Endodermal cell (in vitro differentiated cells): ENCODE measurements at regions not wholly inside any gene's neighbourhood (a gene's known extent, or its start where the extent isn't known, plus 50 kb on each side); places are given as distances from the start of the nearest gene placed in this dataset.

Experiments used
- DNase-seq: peaks from one replicate; pipeline ENCODE4 v3.0.0-alpha.2; 2017
- H3K27ac ChIP-seq: 2 replicates; pipeline ENCODE4 v1.5.1; 2013; ENCODE audit warnings: mild to moderate bottlenecking, low read depth, low read length, moderate library complexity
- H3K27me3 ChIP-seq: 2 replicates; pipeline ENCODE4 v1.6.1; 2013; ENCODE audit warnings: mild to moderate bottlenecking, low read length, moderate library complexity; ENCODE audit not compliant: insufficient read depth, control insufficient read depth, poor library complexity, severe bottlenecking
- H3K36me3 ChIP-seq: 2 replicates; pipeline ENCODE4 v1.7.0; 2013; ENCODE audit warnings: mild to moderate bottlenecking, low read length, moderate library complexity; ENCODE audit not compliant: control insufficient read depth, insufficient read depth
- H3K4me1 ChIP-seq: one replicate; pipeline ENCODE4 v1.7.0; 2013; ENCODE audit warnings: low read length; ENCODE audit not compliant: control insufficient read depth, insufficient read depth
- H3K4me3 ChIP-seq: 2 replicates; pipeline ENCODE4 v1.5.1; 2013; ENCODE audit warnings: mild to moderate bottlenecking, low read length, moderate library complexity
- H3K9ac ChIP-seq: 2 replicates; pipeline ENCODE4 v1.6.1; 2013; ENCODE audit warnings: mild to moderate bottlenecking, low read length, moderate library complexity; ENCODE audit not compliant: poor library complexity, severe bottlenecking; ENCODE audit errors: extremely low read depth
- H3K9me3 ChIP-seq: 2 replicates; pipeline ENCODE4 v1.6.1; 2013; ENCODE audit warnings: mild to moderate bottlenecking, low read length, moderate library complexity; ENCODE audit not compliant: control insufficient read depth
- H3K27ac Mint-ChIP-seq: 2 replicates; pipeline ENCODE4 v1.8.0; 2020; ENCODE audit warnings: mixed read lengths
- H3K27me3 Mint-ChIP-seq: 2 replicates; pipeline ENCODE4 v1.8.0; 2021; ENCODE audit warnings: mild to moderate bottlenecking, mixed read lengths; ENCODE audit not compliant: insufficient read depth
- H3K36me3 Mint-ChIP-seq: 2 replicates; pipeline ENCODE4 v1.8.0; 2020; ENCODE audit warnings: low read depth, mixed read lengths
- H3K4me1 Mint-ChIP-seq: 2 replicates; pipeline ENCODE4 v1.8.0; 2020; ENCODE audit warnings: mixed read lengths
- H3K4me3 Mint-ChIP-seq: 2 replicates; pipeline ENCODE4 v1.8.0; 2020; ENCODE audit warnings: mild to moderate bottlenecking, moderate library complexity, mixed read lengths
- H3K9me3 Mint-ChIP-seq: 2 replicates; pipeline ENCODE4 v1.8.0; 2020; ENCODE audit warnings: mild to moderate bottlenecking, mixed read lengths
- WGBS, 2 experiments: methylation state at CpG; one replicate each; pipeline versions ENCODE4 v1.1.5 to v1.1.7; 2013; ENCODE audit warnings: missing lambda C conversion rate in 2 of 2, mixed read lengths in 1 of 2; ENCODE audit not compliant: insufficient coverage in 1 of 2, insufficient read length in 1 of 2; 5-methylcytosine and 5-hydroxymethylcytosine counted together
- TF ChIP-seq, protein P1 (sequence below): fragments of 200-600 bp; sonication (generic); conservative IDR thresholded peaks from 2 replicates; pipeline ENCODE4 v1.5.0; 2021; ENCODE audit warnings: antibody characterized with exemption, mild to moderate bottlenecking

GRCh38 chr1:115527746-115528145 is 114.0 kb upstream of the VANGL1 start:
- Mint-ChIP-seq H3K36me3 (no peaks in the 10 kb centered on the region), H3K9me3 (peaks cover 3% of the 10 kb centered on the region), H3K4me3 (no peak overlapping the region), H3K27ac (no peak overlapping the region), H3K4me1 (peaks cover 51% of the 10 kb centered on the region), H3K27me3 (no peaks in the 10 kb centered on the region)
- H3K36me3 ChIP-seq, result no peaks in the 10 kb centered on the region
- TF ChIP-seq, protein P1, sequence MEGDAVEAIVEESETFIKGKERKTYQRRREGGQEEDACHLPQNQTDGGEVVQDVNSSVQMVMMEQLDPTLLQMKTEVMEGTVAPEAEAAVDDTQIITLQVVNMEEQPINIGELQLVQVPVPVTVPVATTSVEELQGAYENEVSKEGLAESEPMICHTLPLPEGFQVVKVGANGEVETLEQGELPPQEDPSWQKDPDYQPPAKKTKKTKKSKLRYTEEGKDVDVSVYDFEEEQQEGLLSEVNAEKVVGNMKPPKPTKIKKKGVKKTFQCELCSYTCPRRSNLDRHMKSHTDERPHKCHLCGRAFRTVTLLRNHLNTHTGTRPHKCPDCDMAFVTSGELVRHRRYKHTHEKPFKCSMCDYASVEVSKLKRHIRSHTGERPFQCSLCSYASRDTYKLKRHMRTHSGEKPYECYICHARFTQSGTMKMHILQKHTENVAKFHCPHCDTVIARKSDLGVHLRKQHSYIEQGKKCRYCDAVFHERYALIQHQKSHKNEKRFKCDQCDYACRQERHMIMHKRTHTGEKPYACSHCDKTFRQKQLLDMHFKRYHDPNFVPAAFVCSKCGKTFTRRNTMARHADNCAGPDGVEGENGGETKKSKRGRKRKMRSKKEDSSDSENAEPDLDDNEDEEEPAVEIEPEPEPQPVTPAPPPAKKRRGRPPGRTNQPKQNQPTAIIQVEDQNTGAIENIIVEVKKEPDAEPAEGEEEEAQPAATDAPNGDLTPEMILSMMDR, result no peak
- H3K9ac ChIP-seq, result no peak overlapping the region
- DNase-seq, result no peak
- H3K9me3 ChIP-seq, result peaks cover 6% of the 10 kb centered on the region
- H3K27ac ChIP-seq, result no peak overlapping the region
- H3K27me3 ChIP-seq, result no peaks in the 10 kb centered on the region
- H3K4me3 ChIP-seq, result no peak overlapping the region
- H3K4me1 ChIP-seq, result peaks cover 18% of the 10 kb centered on the region
- WGBS, 2 experiments, result 90 to 93% methylated on average over 4 to 5 of the region's 5 CpGs

- H3K27me3 Mint-ChIP-seq, result no peaks in the 10 kb centered on the region
- TF ChIP-seq, protein P1, result no peak
- Histone ChIP-seq H3K4me3 (no peak overlapping the region), H3K4me1 (peaks cover 13% of the 10 kb centered on the region), H3K27ac (no peak overlapping the region), H3K27me3 (no peaks in the 10 kb centered on the region), H3K36me3 (no peaks in the 10 kb centered on the region), H3K9ac (no peak overlapping the region), H3K9me3 (peaks cover 6% of the 10 kb centered on the region)
- DNase-seq, result no peak
- H3K36me3 Mint-ChIP-seq, result no peaks in the 10 kb centered on the region
- peaks cover 42% of the 10 kb centered on the region for H3K4me1 Mint-ChIP-seq
- H3K27ac Mint-ChIP-seq, result peak overlapping the region; percentile 60
- H3K4me3 Mint-ChIP-seq, result no peak overlapping the region
- H3K9me3 Mint-ChIP-seq, result peaks cover 3% of the 10 kb centered on the region
Observed at GRCh38 chr1:115526900-115527299, 114.9 kb upstream of the VANGL1 start.

DNA sequence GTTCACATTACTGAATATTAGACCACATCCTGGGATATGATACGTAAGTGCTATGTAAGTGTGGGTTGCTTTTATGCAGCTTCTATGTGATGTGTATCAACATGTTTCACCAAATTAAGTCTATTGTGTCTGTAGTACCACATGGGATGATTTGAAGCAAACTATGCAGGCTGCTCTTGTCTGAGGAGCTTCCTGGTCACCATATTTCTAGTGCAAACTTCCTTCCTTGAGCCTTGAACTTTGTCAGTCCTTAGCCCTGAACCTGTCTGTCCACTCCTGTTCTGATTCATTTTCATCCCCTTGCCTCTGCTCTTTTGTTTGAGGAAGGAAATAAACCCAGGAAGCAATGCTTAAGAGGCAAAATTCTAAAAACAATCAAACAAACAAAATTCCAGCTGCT is 117.5 kb upstream of the VANGL1 start:
- no peak overlapping the region for H3K9ac ChIP-seq
- H3K27me3 ChIP-seq, result no peaks in the 10 kb centered on the region
- no peaks in the 10 kb centered on the region for H3K36me3 Mint-ChIP-seq
- no peaks in the 10 kb centered on the region for H3K36me3 ChIP-seq
- no peaks in the 10 kb centered on the region for H3K27me3 Mint-ChIP-seq
- no peaks in the 10 kb centered on the region for H3K4me1 ChIP-seq
- H3K9me3 Mint-ChIP-seq, result peaks cover 10% of the 10 kb centered on the region
- H3K27ac Mint-ChIP-seq, result no peak overlapping the region
- no peak for DNase-seq
- no peak overlapping the region for H3K27ac ChIP-seq
- 93% methylated on average over 1 of the region's 1 CpG; no CpG with 5 or more reads in 1 of the 2 experiments for WGBS, 2 experiments
- TF ChIP-seq, protein P1, result no peak
- no peak overlapping the region for H3K4me3 Mint-ChIP-seq
- H3K4me1 Mint-ChIP-seq, result peaks cover 31% of the 10 kb centered on the region
- H3K9me3 ChIP-seq, result peaks cover 15% of the 10 kb centered on the region
- no peak overlapping the region for H3K4me3 ChIP-seq
